ENCODE measurements at regions not wholly inside any gene's neighbourhood (a gene's known extent, or its start where the extent isn't known, plus 50 kb on each side); places are given as distances from the start of the nearest gene placed in this dataset.

DNA sequence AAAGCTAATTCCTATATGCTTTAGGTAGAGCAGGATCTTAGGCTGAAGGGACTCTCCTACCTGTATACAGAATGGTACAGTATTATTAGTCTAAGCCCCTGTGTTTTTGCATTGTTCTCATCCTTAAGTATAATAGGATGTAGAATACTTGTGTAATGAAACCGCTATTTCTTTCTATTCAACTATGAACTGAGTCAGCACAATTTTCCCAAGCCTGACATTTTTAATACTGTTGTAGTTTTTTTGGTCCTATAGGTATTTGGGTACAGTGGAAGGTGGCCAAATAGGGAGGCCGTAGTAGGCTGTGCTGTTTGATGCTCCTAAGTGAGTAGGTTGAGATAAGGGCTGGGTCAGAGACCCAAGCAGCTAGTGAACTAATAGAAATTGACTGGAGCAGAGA is 205.1 kb downstream of the MACC1 start:
- Histone ChIP-seq H3K27me3 (replicated peaks; ENCODE audit: control insufficient read depth, insufficient read depth, low read length) (no peaks in the 10 kb centered on the region), H3K4me1 (no peaks in the 10 kb centered on the region), H3K4me3 (ENCODE audit: low read depth, low read length) (no peak overlapping the region), H3K9me3 (no peaks in the 10 kb centered on the region), H3K36me3 (ENCODE audit: control insufficient read depth, insufficient read depth, low read length) (no peaks in the 10 kb centered on the region)
- TF ChIP-seq, protein P1, sequence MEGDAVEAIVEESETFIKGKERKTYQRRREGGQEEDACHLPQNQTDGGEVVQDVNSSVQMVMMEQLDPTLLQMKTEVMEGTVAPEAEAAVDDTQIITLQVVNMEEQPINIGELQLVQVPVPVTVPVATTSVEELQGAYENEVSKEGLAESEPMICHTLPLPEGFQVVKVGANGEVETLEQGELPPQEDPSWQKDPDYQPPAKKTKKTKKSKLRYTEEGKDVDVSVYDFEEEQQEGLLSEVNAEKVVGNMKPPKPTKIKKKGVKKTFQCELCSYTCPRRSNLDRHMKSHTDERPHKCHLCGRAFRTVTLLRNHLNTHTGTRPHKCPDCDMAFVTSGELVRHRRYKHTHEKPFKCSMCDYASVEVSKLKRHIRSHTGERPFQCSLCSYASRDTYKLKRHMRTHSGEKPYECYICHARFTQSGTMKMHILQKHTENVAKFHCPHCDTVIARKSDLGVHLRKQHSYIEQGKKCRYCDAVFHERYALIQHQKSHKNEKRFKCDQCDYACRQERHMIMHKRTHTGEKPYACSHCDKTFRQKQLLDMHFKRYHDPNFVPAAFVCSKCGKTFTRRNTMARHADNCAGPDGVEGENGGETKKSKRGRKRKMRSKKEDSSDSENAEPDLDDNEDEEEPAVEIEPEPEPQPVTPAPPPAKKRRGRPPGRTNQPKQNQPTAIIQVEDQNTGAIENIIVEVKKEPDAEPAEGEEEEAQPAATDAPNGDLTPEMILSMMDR (IDR thresholded peaks at IDR 0.05; ENCODE audit: insufficient read depth in 1 of 2, low read depth in 1 of 2, low read length in 1 of 2, severe bottlenecking in 1 of 2, unreplicated experiment in 1 of 2), result no peak
- BruUV-seq (replicated peaks), result no TSS peak
- POLR2A ChIA-PET, result no interaction called here
- intact Hi-C loops (cut with micrococcal nuclease; ENCODE audit: unreplicated experiment), result no loop called here
- H3K4me1 Mint-ChIP-seq (ENCODE audit: low read depth, unreplicated experiment), result peaks cover 11% of the 10 kb centered on the region
- H3K36me3 Mint-ChIP-seq (ENCODE audit: insufficient read depth, unreplicated experiment), result no peaks in the 10 kb centered on the region
- H3K9me3 Mint-ChIP-seq (ENCODE audit: unreplicated experiment), result no peaks in the 10 kb centered on the region
- no peak for DNase-seq
- H3K27ac Mint-ChIP-seq (ENCODE audit: unreplicated experiment), result no peak overlapping the region
- no peak overlapping the region for H3K4me3 Mint-ChIP-seq (ENCODE audit: unreplicated experiment)
- H3K27me3 Mint-ChIP-seq (ENCODE audit: insufficient read depth, unreplicated experiment), result no peaks in the 10 kb centered on the region
- CTCF ChIA-PET, result no interaction called here

DNA sequence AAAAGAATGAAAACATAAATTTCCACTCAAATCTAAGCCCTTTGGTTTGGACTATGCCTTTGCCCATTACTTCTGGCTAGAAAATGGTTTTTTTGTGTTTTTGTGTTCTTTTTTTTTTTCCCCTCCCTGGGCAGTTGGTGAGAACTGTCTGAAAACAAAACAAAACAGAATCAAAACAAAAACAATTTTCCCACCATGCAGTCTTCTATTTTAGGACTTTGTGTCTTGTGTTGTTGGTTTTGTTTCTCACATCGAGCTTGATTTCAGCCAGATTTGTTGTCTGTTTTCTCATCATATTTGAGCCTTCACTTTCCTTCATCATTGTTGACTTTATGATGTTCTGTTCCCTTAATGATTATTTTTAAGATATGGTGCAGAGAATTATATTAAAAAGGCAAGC is 206.3 kb downstream of the MACC1 start:
- POLR2A ChIA-PET, result no interaction called here
- no peaks in the 10 kb centered on the region for H3K9me3 Mint-ChIP-seq (ENCODE audit: unreplicated experiment)
- H3K36me3 Mint-ChIP-seq (ENCODE audit: insufficient read depth, unreplicated experiment), result no peaks in the 10 kb centered on the region
- intact Hi-C loops (cut with micrococcal nuclease; ENCODE audit: unreplicated experiment), result no loop called here
- no peak for DNase-seq
- H3K4me3 Mint-ChIP-seq (ENCODE audit: unreplicated experiment), result no peak overlapping the region
- no peak overlapping the region for H3K27ac Mint-ChIP-seq (ENCODE audit: unreplicated experiment)
- CTCF ChIA-PET, result no interaction called here
- TF ChIP-seq, protein P1 (IDR thresholded peaks at IDR 0.05; ENCODE audit: insufficient read depth in 1 of 2, low read depth in 1 of 2, low read length in 1 of 2, severe bottlenecking in 1 of 2, unreplicated experiment in 1 of 2), result no peak
- H3K36me3 ChIP-seq (ENCODE audit: control insufficient read depth, insufficient read depth, low read length), result no peaks in the 10 kb centered on the region
- no peaks in the 10 kb centered on the region for H3K27me3 ChIP-seq (replicated peaks; ENCODE audit: control insufficient read depth, insufficient read depth, low read length)
- H3K4me1 ChIP-seq, result no peaks in the 10 kb centered on the region
- H3K9me3 ChIP-seq, result no peaks in the 10 kb centered on the region
- H3K4me3 ChIP-seq (ENCODE audit: low read depth, low read length), result no peak overlapping the region
- H3K27me3 Mint-ChIP-seq (ENCODE audit: insufficient read depth, unreplicated experiment), result no peaks in the 10 kb centered on the region
- H3K4me1 Mint-ChIP-seq (ENCODE audit: low read depth, unreplicated experiment), result peaks cover 11% of the 10 kb centered on the region
- BruUV-seq (replicated peaks), result no TSS peak

DNA sequence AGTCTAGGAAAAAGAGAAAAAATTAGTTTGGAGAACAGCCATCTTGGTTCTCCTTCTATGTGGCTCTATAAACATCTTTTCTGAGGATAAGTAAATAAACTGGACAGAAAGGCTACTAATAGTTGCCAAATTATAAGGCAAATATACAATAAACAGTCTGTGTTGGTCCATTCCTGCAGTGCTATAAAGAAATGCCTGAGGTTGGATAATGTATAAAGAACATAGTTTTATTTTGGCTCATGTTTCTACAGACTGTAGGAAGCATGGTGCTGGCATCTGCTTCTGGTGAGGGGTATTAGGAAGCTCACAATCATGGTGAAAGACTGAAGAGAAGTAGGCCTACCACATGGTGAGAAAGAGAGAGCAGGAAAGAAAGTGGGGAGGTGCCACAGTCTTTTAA is 209.7 kb downstream of the MACC1 start:
- TF ChIP-seq, protein P1 (IDR thresholded peaks at IDR 0.05; ENCODE audit: insufficient read depth in 1 of 2, low read depth in 1 of 2, low read length in 1 of 2, severe bottlenecking in 1 of 2, unreplicated experiment in 1 of 2), result no peak
- Histone ChIP-seq H3K4me3 (ENCODE audit: low read depth, low read length) (no peak overlapping the region), H3K4me1 (no peaks in the 10 kb centered on the region), H3K27me3 (replicated peaks; ENCODE audit: control insufficient read depth, insufficient read depth, low read length) (no peaks in the 10 kb centered on the region), H3K9me3 (no peaks in the 10 kb centered on the region), H3K36me3 (ENCODE audit: control insufficient read depth, insufficient read depth, low read length) (no peaks in the 10 kb centered on the region)
- no peaks in the 10 kb centered on the region for H3K36me3 Mint-ChIP-seq (ENCODE audit: insufficient read depth, unreplicated experiment)
- no peak for DNase-seq
- CTCF ChIA-PET, result no interaction called here
- intact Hi-C loops (cut with micrococcal nuclease; ENCODE audit: unreplicated experiment), result no loop called here
- POLR2A ChIA-PET, result no interaction called here
- H3K27me3 Mint-ChIP-seq (ENCODE audit: insufficient read depth, unreplicated experiment), result no peaks in the 10 kb centered on the region
- no peak overlapping the region for H3K27ac Mint-ChIP-seq (ENCODE audit: unreplicated experiment)
- H3K9me3 Mint-ChIP-seq (ENCODE audit: unreplicated experiment), result no peaks in the 10 kb centered on the region
- peaks cover 6% of the 10 kb centered on the region for H3K4me1 Mint-ChIP-seq (ENCODE audit: low read depth, unreplicated experiment)
- H3K4me3 Mint-ChIP-seq (ENCODE audit: unreplicated experiment), result no peak overlapping the region
- BruUV-seq (replicated peaks), result no TSS peak
